ENCODE measurements at regions not wholly inside any gene's neighbourhood (a gene's known extent, or its start where the extent isn't known, plus 50 kb on each side); places are given as distances from the start of the nearest gene placed in this dataset.
"Not testable (repeated sequence)": the region's sequence is repeated elsewhere in the genome, so short reads cannot be mapped to it uniquely, and the experiment has no call there.

GRCh38 chr12:9367828-9368227 lies 159.6 kb upstream of the PZP start:
- no peak for DNase-seq (ENCODE audit: low spot score)

GRCh38 chr12:9367201-9367600 lies 159.0 kb upstream of the PZP start:
- DNase-seq (ENCODE audit: low spot score): no peak

GRCh38 chr12:9365296-9365695 lies 157.1 kb upstream of the PZP start:
- no peak for DNase-seq (ENCODE audit: low spot score)

- peak; percentile 55 for DNase-seq (ENCODE audit: low spot score)
Measured at GRCh38 chr12:9364224-9365176, 156.3 kb upstream of the PZP start.

- peak; percentile 27 for DNase-seq (ENCODE audit: low spot score)
Measured at GRCh38 chr12:9363145-9363544, 154.9 kb upstream of the PZP start.

- DNase-seq (ENCODE audit: low spot score): no peak
Measured at GRCh38 chr12:9361879-9362326, 153.7 kb upstream of the PZP start.

GRCh38 chr12:9354009-9354754 lies 146.0 kb upstream of the PZP start:
- DNase-seq (ENCODE audit: low spot score): not testable (repeated sequence)

GRCh38 chr12:9351136-9351535 lies 142.9 kb upstream of the PZP start:
- DNase-seq (ENCODE audit: low spot score): no peak

GRCh38 chr12:9349888-9350885 lies 142.0 kb upstream of the PZP start:
- DNase-seq (ENCODE audit: low spot score): no peak

GRCh38 chr12:9348906-9349518 lies 140.8 kb upstream of the PZP start:
- no peak for DNase-seq (ENCODE audit: low spot score)

- DNase-seq (ENCODE audit: low spot score): no peak
Measured at GRCh38 chr12:9347328-9348127, 139.3 kb upstream of the PZP start.

GRCh38 chr12:9346866-9347327 lies 138.7 kb upstream of the PZP start:
- DNase-seq (ENCODE audit: low spot score): no peak

GRCh38 chr12:9345171-9345570 lies 137.0 kb upstream of the PZP start:
- no peak for DNase-seq (ENCODE audit: low spot score)

GRCh38 chr12:9344541-9344940 lies 136.3 kb upstream of the PZP start:
- no peak for DNase-seq (ENCODE audit: low spot score)

- DNase-seq (ENCODE audit: low spot score): no peak
Measured at GRCh38 chr12:9343731-9344130, 135.5 kb upstream of the PZP start.

GRCh38 chr12:9342614-9343353 lies 134.6 kb upstream of the PZP start:
- DNase-seq (ENCODE audit: low spot score): no peak

- peak; percentile 13 for DNase-seq (ENCODE audit: low spot score)
Measured at GRCh38 chr12:9341260-9341585, 133.0 kb upstream of the PZP start.

- DNase-seq (ENCODE audit: low spot score): no peak
Measured at GRCh38 chr12:9340422-9341259, 132.4 kb upstream of the PZP start.

GRCh38 chr12:9337656-9338055 lies 129.5 kb upstream of the PZP start:
- no peak for DNase-seq (ENCODE audit: low spot score)

All from CD4-positive, alpha-beta T cell treated with Interleukin-2 at 100 ng/mL for 4 hours (primary cell).